ENCODE measurements at regions not wholly inside any gene's neighbourhood (a gene's known extent, or its start where the extent isn't known, plus 50 kb on each side); places are given as distances from the start of the nearest gene placed in this dataset.
"Not testable (repeated sequence)": the region's sequence is repeated elsewhere in the genome, so short reads cannot be mapped to it uniquely, and the experiment has no call there.

DNA sequence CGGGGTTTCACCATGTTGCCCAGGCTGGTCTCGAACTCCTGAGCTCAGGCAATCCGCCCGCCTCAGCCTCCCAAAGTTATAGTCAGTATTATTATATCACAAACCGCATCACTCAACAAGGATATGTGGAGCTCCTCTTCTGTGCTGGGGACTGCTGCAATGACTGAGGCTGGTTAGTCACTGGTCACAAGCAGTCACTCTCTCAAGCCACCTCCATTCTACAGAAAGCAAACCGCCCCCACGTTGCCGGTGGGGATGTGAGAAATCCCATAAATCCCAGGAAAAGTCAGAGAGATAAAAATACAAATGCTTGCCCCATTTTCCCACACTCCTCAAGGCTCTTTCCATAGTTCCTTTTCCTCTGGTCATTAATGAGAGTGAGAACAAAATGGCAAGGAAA lies 155.7 kb downstream of the ADSS2 start:
- H3K4me1 ChIP-seq = peaks cover 3% of the 10 kb centered on the region; the same call in 1 of the 2 replicates
- H3K27me3 ChIP-seq = no peaks in the 10 kb centered on the region
- H3K36me3 ChIP-seq = no peaks in the 10 kb centered on the region
- no peak for DNase-seq
- H3K9me3 ChIP-seq = no peaks in the 10 kb centered on the region
- TF ChIP-seq, protein P1, sequence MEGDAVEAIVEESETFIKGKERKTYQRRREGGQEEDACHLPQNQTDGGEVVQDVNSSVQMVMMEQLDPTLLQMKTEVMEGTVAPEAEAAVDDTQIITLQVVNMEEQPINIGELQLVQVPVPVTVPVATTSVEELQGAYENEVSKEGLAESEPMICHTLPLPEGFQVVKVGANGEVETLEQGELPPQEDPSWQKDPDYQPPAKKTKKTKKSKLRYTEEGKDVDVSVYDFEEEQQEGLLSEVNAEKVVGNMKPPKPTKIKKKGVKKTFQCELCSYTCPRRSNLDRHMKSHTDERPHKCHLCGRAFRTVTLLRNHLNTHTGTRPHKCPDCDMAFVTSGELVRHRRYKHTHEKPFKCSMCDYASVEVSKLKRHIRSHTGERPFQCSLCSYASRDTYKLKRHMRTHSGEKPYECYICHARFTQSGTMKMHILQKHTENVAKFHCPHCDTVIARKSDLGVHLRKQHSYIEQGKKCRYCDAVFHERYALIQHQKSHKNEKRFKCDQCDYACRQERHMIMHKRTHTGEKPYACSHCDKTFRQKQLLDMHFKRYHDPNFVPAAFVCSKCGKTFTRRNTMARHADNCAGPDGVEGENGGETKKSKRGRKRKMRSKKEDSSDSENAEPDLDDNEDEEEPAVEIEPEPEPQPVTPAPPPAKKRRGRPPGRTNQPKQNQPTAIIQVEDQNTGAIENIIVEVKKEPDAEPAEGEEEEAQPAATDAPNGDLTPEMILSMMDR (IDR thresholded peaks at IDR 0.05; ENCODE audit: low read depth, low read length) = no peak
- H3K4me3 ChIP-seq (ENCODE audit: low read depth, low read length) = no peak overlapping the region

DNA sequence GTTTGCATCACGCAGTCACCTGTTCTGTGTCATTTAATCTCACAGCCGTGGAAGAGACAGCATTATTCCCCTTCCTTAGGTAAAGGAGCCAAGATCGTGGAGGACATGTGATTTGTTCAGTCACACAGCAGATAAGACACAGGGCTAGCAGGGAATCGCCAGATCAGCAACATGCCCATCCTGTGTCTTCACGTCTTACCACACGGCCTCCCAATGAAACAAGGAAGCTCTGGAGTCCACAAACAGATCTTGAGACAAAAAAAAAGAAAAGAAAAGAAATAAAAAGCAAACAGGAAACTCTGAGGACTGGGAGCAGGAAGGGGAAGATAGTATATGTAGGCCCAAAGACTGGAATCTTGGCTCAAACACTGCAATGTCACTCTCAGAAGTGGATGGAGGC lies 155.3 kb downstream of the ADSS2 start:
- no peak for DNase-seq
- Histone ChIP-seq H3K36me3 (no peaks in the 10 kb centered on the region), H3K4me3 (ENCODE audit: low read depth, low read length) (no peak overlapping the region), H3K27me3 (no peaks in the 10 kb centered on the region), H3K9me3 (no peaks in the 10 kb centered on the region), H3K4me1 (peaks cover 3% of the 10 kb centered on the region; the same call in 1 of the 2 replicates)
- TF ChIP-seq, protein P1 (IDR thresholded peaks at IDR 0.05; ENCODE audit: low read depth, low read length) = no peak

DNA sequence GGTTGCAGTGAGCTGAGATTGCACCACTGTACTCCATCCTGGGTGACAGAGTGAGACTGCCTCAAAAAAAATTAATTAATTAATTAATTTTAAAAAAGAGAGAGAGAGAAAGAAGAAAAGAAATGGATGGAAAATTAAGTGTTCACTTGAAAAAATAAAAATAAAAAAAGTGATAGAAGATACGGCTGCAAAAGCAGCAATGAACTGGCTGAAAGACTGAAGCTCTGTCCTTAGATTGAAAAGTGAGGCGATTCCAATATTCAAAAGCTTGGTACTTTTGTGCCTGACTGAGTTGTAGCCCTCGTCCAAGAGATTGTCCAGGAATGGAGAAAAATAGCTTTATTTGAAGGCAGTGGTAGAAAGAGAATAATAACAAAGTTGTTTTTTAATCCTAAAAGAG lies 154.6 kb downstream of the ADSS2 start:
- Histone ChIP-seq H3K4me3 (ENCODE audit: low read depth, low read length) (no peak overlapping the region), H3K36me3 (no peaks in the 10 kb centered on the region), H3K27me3 (no peaks in the 10 kb centered on the region), H3K9me3 (no peaks in the 10 kb centered on the region), H3K4me1 (peaks cover 3% of the 10 kb centered on the region; the same call in 1 of the 2 replicates)
- TF ChIP-seq, protein P1 (IDR thresholded peaks at IDR 0.05; ENCODE audit: low read depth, low read length) = no peak
- no peak for DNase-seq

- no peak overlapping the region for H3K4me3 ChIP-seq (ENCODE audit: low read depth, low read length)
- H3K27me3 ChIP-seq = no peaks in the 10 kb centered on the region
- H3K36me3 ChIP-seq = no peaks in the 10 kb centered on the region
- no peak for DNase-seq
- peaks cover 3% of the 10 kb centered on the region; the same call in 1 of the 2 replicates for H3K4me1 ChIP-seq
- TF ChIP-seq, protein P1 (IDR thresholded peaks at IDR 0.05; ENCODE audit: low read depth, low read length) = no peak
- no peaks in the 10 kb centered on the region for H3K9me3 ChIP-seq
These were observed 154.1 kb downstream of the ADSS2 start for GRCh38 chr1:244297616-244298015.

DNA sequence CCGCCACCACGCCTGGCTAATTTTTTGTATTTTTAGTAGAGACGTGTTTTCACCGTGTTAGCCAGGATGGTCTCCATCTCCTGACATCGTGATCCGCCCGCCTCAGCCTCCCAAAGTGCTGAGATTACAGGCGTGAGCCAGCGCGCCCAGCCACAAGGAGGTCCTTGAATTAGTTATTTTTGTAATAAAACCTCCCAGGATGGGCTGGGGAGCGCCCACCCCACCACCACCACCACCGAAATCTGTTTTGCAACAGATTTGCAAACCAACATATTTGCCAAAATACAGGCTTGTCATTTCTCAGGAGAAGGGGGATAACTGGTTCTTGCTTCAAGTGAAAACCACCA lies 151.7 kb downstream of the ADSS2 start:
- H3K9me3 ChIP-seq; H3K36me3 ChIP-seq; H3K4me1 ChIP-seq; H3K27me3 ChIP-seq; H3K4me3 ChIP-seq (ENCODE audit: low read depth, low read length); DNase-seq: not testable (repeated sequence)

GRCh38 chr1:244301595-244302130 lies 150.0 kb downstream of the ADSS2 start:
- Histone ChIP-seq H3K4me3 (ENCODE audit: low read depth, low read length) (no peak overlapping the region), H3K36me3 (no peaks in the 10 kb centered on the region), H3K27me3 (no peaks in the 10 kb centered on the region), H3K4me1 (no peaks in the 10 kb centered on the region), H3K9me3 (no peaks in the 10 kb centered on the region)
- TF ChIP-seq, protein P1 (IDR thresholded peaks at IDR 0.05; ENCODE audit: low read depth, low read length) = no peak
- no peak for DNase-seq
